Lung (tissue), 11 donors: ENCODE measurements at regions not wholly inside any gene's neighbourhood (a gene's known extent, or its start where the extent isn't known, plus 50 kb on each side); places are given as distances from the start of the nearest gene placed in this dataset.

Source experiments
- ATAC-seq: fragments of 200-7000 bp; cut with Tn5 transposase; one replicate; pipeline ENCODE4 v1.9.1; 2020; ENCODE audit warnings: moderate number of reproducible peaks; ENCODE audit not compliant: insufficient read depth, low FRiP score
- DNase-seq, 3 donors: peaks; one replicate each; pipeline ENCODE4 v3.0.0-alpha.2; 2013 to 2017
- H3K27ac ChIP-seq, 2 donors: one replicate each; pipeline ENCODE4 v1.5.1; 2013; ENCODE audit warnings: mild to moderate bottlenecking in 2 of 2, moderate library complexity in 2 of 2, control low read depth in 1 of 2, inconsistent platforms in 1 of 2, low read depth in 1 of 2, low read length in 1 of 2
- H3K27me3 ChIP-seq, 3 donors: one replicate each; pipeline ENCODE4 v1.5.1; 2013; ENCODE audit warnings: low read length in 2 of 3; ENCODE audit not compliant: control insufficient read depth in 3 of 3, insufficient read depth in 3 of 3
- H3K36me3 ChIP-seq, 4 donors: one replicate each; pipeline ENCODE4 v1.5.1; 2013; ENCODE audit warnings: low read length in 4 of 4, mild to moderate bottlenecking in 1 of 4, moderate library complexity in 1 of 4; ENCODE audit not compliant: control insufficient read depth in 4 of 4, insufficient read depth in 4 of 4
- H3K4me1 ChIP-seq, 5 donors: one replicate each; pipeline ENCODE4 v1.5.1; 2013; ENCODE audit warnings: low read length in 5 of 5, mild to moderate bottlenecking in 2 of 5, moderate library complexity in 1 of 5; ENCODE audit not compliant: control insufficient read depth in 5 of 5, insufficient read depth in 5 of 5
- H3K4me3 ChIP-seq: one replicate; pipeline ENCODE4 v1.5.1; 2013; ENCODE audit warnings: mild to moderate bottlenecking, control low read depth, moderate library complexity
- H3K9ac ChIP-seq, 2 donors: one replicate each; pipeline ENCODE4 v1.5.1; 2013; ENCODE audit warnings: low read length in 2 of 2, control low read depth in 1 of 2; ENCODE audit not compliant: insufficient read depth in 1 of 2
- H3K9me3 ChIP-seq, 4 donors: one replicate each; pipeline ENCODE4 v1.5.1; 2013; ENCODE audit warnings: low read length in 3 of 4, mild to moderate bottlenecking in 1 of 4, moderate library complexity in 1 of 4; ENCODE audit not compliant: control insufficient read depth in 4 of 4, insufficient read depth in 3 of 4
- CTCF ChIP-seq: IDR thresholded peaks from 2 replicates; pipeline ENCODE4 v1.5.1; 2012; ENCODE audit warnings: mild to moderate bottlenecking; ENCODE audit errors: control extremely low read depth, extremely low read depth
- WGBS, 2 donors: extraction: QIAGEN DNeasy Blood & Tissue Kit; methylation state at CpG; one replicate each; pipeline ENCODE4 v1.1.7; 2013; 5-methylcytosine and 5-hydroxymethylcytosine counted together
- donor health status: control.
- donor health status: control.
- donor health status: Bipolar disorder and iron deficiency.
- donor health status: healthy.
- donor health status: DM: yes; HTN: yes; CAD: no.

- TF ChIP-seq CTCF: no peak
Observed at GRCh38 chr11:91158297-91158696, 935.4 kb upstream of the CHORDC1 start.

DNA sequence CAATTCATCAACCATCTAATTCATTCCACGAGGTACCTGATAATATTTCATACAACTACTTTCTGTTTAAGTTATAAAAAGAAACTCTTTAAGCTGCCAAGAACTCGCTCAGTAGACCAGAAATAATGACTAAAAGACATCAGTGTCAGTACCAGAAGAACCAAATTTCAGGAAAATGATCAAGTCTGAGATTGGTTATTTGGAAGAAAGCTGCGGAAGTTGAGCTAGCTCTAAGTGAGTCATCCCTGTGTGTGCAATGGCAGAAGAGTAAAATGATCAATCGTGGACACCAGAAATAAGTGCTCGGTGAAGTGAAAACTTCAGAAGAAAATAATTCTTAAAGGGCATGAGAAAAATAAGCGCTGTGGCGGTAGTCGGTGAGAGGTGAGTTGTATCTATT, 933.2 kb upstream of the CHORDC1 start:
- Histone ChIP-seq H3K36me3 (no peaks in the 10 kb centered on the region), H3K9ac (no peak overlapping the region), H3K4me1 (no peaks in the 10 kb centered on the region), H3K9me3 (peaks cover 0 to 6% (median 3%) of the 10 kb centered on the region in 4 donors), H3K4me3 (no peak overlapping the region), H3K27ac (no peak overlapping the region), H3K27me3 (no peaks in the 10 kb centered on the region)
- TF ChIP-seq CTCF: no peak
- ATAC-seq (no peak), DNase-seq (no peak)
- 85% methylated on average over 8 of the region's 8 CpGs for WGBS, 2 donors

More at GRCh38 chr11:91158297-91158696, 935.4 kb upstream of the CHORDC1 start:
- H3K4me3 ChIP-seq: no peak overlapping the region
- no peaks in the 10 kb centered on the region for H3K9me3 ChIP-seq
- DNase-seq: no peak
- no peaks in the 10 kb centered on the region for H3K27me3 ChIP-seq
- H3K27ac ChIP-seq: no peak overlapping the region
- no peak overlapping the region for H3K9ac ChIP-seq
- ATAC-seq: no peak
- no peaks in the 10 kb centered on the region for H3K36me3 ChIP-seq
- whole genome bisulfite sequencing, 2 donors: 50 to 58% methylated on average over 1 of the region's 1 CpG
- no peaks in the 10 kb centered on the region for H3K4me1 ChIP-seq

DNA sequence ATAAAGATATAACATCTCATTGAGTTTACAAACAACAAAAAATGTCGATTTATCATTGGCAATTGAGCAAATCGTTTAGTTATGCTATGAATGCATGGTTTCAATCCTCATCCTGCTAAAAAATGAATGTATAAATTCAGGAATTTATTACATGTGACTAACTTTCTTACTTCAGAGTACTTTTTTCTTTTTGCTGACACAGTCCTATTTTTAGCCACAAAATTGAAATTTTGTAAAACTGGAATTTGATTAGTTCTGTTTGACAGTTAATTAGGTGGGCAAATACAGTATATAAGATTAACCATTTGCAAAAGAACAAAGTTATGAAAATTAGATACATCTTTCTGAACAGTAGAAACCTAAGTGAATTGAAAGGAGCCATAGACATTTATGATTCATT, 925.0 kb upstream of the CHORDC1 start:
- 79 to 83% methylated on average over 2 of the region's 2 CpGs for WGBS, 2 donors
- Histone ChIP-seq H3K9me3 (peaks cover 0 to 6% (median 3%) of the 10 kb centered on the region in 4 donors), H3K4me1 (no peaks in the 10 kb centered on the region), H3K27me3 (no peaks in the 10 kb centered on the region), H3K36me3 (no peaks in the 10 kb centered on the region), H3K4me3 (no peak overlapping the region), H3K27ac (no peak overlapping the region), H3K9ac (no peak overlapping the region)
- DNase-seq (no peak), ATAC-seq (no peak)
- no peak for TF ChIP-seq CTCF

- H3K4me3 ChIP-seq: no peak overlapping the region
- 82 to 91% methylated on average over 3 of the region's 3 CpGs for WGBS, 2 donors
- no peak overlapping the region for H3K9ac ChIP-seq
- H3K27me3 ChIP-seq: no peaks in the 10 kb centered on the region
- no peaks in the 10 kb centered on the region for H3K9me3 ChIP-seq
- no peak for TF ChIP-seq CTCF
- DNase-seq (no peak), ATAC-seq (no peak)
- H3K36me3 ChIP-seq: no peaks in the 10 kb centered on the region
- H3K27ac ChIP-seq: no peak overlapping the region
- H3K4me1 ChIP-seq: no peaks in the 10 kb centered on the region
Observed at GRCh38 chr11:91141655-91142054, 918.8 kb upstream of the CHORDC1 start.
